ENCODE measurements at regions not wholly inside any gene's neighbourhood (a gene's known extent, or its start where the extent isn't known, plus 50 kb on each side); places are given as distances from the start of the nearest gene placed in this dataset.

- H3K4me3 ChIP-seq = no peak overlapping the region
- DNase-seq (ENCODE audit: low spot score) (no peak), ATAC-seq (ENCODE audit: insufficient number of reproducible peaks, low FRiP score, low read depth) (no peak)
- peaks cover 0 to 12% of the 10 kb centered on the region in 2 donors for H3K4me1 ChIP-seq (ENCODE audit: control insufficient read depth in 1 of 2, low read depth in 2 of 2)
- H3K36me3 ChIP-seq = no peaks in the 10 kb centered on the region
- TF ChIP-seq, protein P1, sequence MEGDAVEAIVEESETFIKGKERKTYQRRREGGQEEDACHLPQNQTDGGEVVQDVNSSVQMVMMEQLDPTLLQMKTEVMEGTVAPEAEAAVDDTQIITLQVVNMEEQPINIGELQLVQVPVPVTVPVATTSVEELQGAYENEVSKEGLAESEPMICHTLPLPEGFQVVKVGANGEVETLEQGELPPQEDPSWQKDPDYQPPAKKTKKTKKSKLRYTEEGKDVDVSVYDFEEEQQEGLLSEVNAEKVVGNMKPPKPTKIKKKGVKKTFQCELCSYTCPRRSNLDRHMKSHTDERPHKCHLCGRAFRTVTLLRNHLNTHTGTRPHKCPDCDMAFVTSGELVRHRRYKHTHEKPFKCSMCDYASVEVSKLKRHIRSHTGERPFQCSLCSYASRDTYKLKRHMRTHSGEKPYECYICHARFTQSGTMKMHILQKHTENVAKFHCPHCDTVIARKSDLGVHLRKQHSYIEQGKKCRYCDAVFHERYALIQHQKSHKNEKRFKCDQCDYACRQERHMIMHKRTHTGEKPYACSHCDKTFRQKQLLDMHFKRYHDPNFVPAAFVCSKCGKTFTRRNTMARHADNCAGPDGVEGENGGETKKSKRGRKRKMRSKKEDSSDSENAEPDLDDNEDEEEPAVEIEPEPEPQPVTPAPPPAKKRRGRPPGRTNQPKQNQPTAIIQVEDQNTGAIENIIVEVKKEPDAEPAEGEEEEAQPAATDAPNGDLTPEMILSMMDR (IDR thresholded peaks at IDR 0.05) = no peak
- H3K9me3 ChIP-seq = no peaks in the 10 kb centered on the region
- H3K27ac ChIP-seq = no peak overlapping the region
- H3K27me3 ChIP-seq (replicated peaks; ENCODE audit: insufficient read depth) = no peaks in the 10 kb centered on the region
Measured at GRCh38 chr2:215683295-215683694, 247.4 kb upstream of the FN1 start.

DNA sequence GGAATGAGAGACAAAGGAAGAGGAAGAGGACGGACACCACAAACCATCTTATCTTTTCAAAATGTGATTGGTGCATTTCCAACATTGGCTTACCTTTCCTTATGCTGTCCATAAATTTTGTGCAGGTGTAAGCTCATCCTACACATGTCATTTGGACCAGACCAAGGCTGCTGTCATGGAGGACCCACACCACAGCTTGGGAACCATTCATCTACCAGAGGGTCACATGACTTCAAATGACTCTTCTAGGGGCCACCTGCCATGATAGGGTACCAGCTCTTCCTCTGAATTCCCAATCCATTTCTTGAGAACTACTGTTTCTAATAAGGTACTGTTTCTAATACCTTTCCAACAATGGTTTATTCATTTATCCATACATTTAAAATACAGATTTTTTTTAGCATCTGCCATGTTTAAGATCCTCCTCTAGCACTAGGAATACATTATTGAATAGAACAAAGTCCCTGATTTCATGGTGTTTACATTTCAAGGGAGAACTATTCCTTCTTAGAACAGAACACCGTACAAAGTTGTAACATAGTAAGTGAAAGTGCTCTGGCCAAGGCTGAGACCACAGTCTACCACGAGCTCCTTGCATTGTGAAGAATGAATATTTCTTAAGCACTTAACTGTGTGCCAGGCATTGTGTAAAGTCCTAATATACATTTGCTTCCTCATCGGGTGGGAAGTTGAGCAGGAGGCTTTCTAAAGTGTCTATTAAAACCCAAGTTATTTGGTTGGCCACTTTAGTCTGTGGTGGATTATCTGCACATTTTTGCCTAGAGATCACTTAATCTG lies 246.1 kb upstream of the FN1 start:
- Histone ChIP-seq H3K4me3 (no peak overlapping the region), H3K4me1 (ENCODE audit: control insufficient read depth in 1 of 2, low read depth in 2 of 2) (peaks cover 0 to 15% of the 10 kb centered on the region in 2 donors), H3K36me3 (no peaks in the 10 kb centered on the region), H3K27me3 (replicated peaks; ENCODE audit: insufficient read depth) (no peaks in the 10 kb centered on the region), H3K27ac (no peak overlapping the region), H3K9me3 (no peaks in the 10 kb centered on the region)
- DNase-seq (ENCODE audit: low spot score) (no peak), ATAC-seq (ENCODE audit: insufficient number of reproducible peaks, low FRiP score, low read depth) (no peak)
- TF ChIP-seq, protein P1 (IDR thresholded peaks at IDR 0.05) = no peak

DNA sequence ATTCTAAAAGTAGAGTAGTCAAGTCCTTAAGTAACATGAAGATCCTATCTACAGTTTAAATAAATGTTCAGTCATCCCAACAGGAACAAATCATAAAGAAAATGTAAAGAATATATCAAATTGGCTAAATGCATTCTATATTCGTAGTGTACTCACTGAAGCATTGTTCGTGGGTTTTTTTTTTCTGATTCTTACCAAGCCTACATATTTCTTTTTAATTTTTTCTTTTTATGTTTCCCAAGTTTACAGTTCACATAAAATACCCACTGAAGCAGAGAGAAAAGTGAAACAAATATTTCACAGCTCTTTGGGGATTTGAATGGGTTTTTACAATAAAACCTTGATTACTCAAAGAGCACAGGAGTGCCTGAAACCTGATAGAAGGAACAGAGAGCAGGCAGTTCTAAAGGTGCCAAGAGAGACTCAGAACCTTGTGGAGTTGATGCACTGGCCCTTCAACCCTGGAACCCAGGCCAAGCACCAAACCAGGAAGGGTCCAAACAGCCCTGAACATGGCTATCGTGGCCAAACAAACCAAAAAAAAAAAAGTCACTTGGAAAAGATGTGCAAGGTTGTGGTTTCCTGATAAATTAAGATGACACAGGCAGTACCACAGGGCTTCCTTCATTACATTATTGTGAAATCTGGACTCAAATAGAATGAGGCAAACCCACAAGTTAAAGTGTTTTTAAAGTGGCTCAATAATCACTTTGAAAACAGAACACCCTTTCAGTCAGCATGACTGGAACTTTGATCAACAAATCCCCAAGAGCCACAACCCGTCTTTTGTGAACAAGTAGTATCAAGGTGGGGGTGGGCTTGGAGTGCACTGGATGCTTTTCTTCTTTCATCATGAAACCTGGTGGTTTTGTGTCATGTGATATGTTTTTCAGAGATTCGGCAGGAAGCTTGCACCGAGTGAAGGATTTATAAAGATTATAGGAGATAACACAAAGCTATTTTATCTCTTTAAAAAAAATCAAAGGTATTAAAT lies 245.0 kb upstream of the FN1 start:
- ATAC-seq (ENCODE audit: insufficient number of reproducible peaks, low FRiP score, low read depth) (peak; percentile 37), DNase-seq (ENCODE audit: low spot score) (no peak)
- no peaks in the 10 kb centered on the region for H3K9me3 ChIP-seq
- no peak overlapping the region for H3K27ac ChIP-seq
- H3K4me1 ChIP-seq (ENCODE audit: control insufficient read depth in 1 of 2, low read depth in 2 of 2) = peaks cover 0 to 17% of the 10 kb centered on the region in 2 donors
- H3K4me3 ChIP-seq = no peak overlapping the region
- H3K36me3 ChIP-seq = no peaks in the 10 kb centered on the region
- no peaks in the 10 kb centered on the region for H3K27me3 ChIP-seq (replicated peaks; ENCODE audit: insufficient read depth)
- TF ChIP-seq, protein P1 (IDR thresholded peaks at IDR 0.05) = no peak

- no peaks in the 10 kb centered on the region for H3K36me3 ChIP-seq
- ATAC-seq (ENCODE audit: insufficient number of reproducible peaks, low FRiP score, low read depth) = no peak
Measured at GRCh38 chr2:215678094-215678493, 242.2 kb upstream of the FN1 start.

More at GRCh38 chr2:215678094-215678493, 242.2 kb upstream of the FN1 start:
- Histone ChIP-seq H3K27me3 (replicated peaks; ENCODE audit: insufficient read depth) (no peaks in the 10 kb centered on the region), H3K4me1 (ENCODE audit: control insufficient read depth in 1 of 2, low read depth in 2 of 2) (peaks cover 0 to 17% of the 10 kb centered on the region in 2 donors), H3K9me3 (no peaks in the 10 kb centered on the region), H3K27ac (no peak overlapping the region), H3K4me3 (no peak overlapping the region)
- DNase-seq (ENCODE audit: low spot score) = no peak
- TF ChIP-seq, protein P1 (IDR thresholded peaks at IDR 0.05) = no peak

Data from thoracic aorta (tissue), 2 donors.